HepG2 (cell line): ENCODE measurements at regions not wholly inside any gene's neighbourhood (a gene's known extent, or its start where the extent isn't known, plus 50 kb on each side); places are given as distances from the start of the nearest gene placed in this dataset.
"Not testable (repeated sequence)": the region's sequence is repeated elsewhere in the genome, so short reads cannot be mapped to it uniquely, and the experiment has no call there.

Experiments
- ATAC-seq: fragments of 200-7000 bp; cut with Tn5 transposase; 3 replicates; pipeline ENCODE4 v1.9.1; 2020; ENCODE audit warnings: mild to moderate bottlenecking, moderate library complexity
- BruUV-seq: library from RNA; stranded (reverse); fragments of 400-500 nt; replicated peaks from 2 replicates; lab custom pipeline; 2021; lab: Mats Ljungman, UMichigan
- CTCF ChIA-PET: fragments of 300-600 bp; formaldehyde crosslinking; extraction: SDS; loops from one replicate; lab custom pipeline; 2021; ENCODE audit warnings: low total read pairs, inconsistent platforms, low intra/inter-chr PET ratio; lab: Yijun Ruan, JAX
- POLR2A ChIA-PET: fragments of 350-600 bp; sonication (Branson Sonifier 250); formaldehyde crosslinking; loops from one replicate; lab custom pipeline; 2020; ENCODE audit warnings: antibody characterized with exemption, inconsistent platforms; lab: Yijun Ruan, JAX
- DNase-seq: peaks from one replicate; pipeline ENCODE4 v3.0.0-alpha.2; 2015; ENCODE audit warnings: low spot score
- FAIRE-seq: peaks from 3 replicates; lab custom pipeline; 2011; peaks lifted over from hg19 to GRCh38; lab: Jason Lieb, UNC
- H2AFZ ChIP-seq: one replicate; pipeline ENCODE4 v1.6.1; 2011; ENCODE audit warnings: low read length, inconsistent platforms
- H3K27ac ChIP-seq: fragments of 300-600 bp; 3 replicates; pipeline ENCODE4 v1.8.0; 2011; ENCODE audit warnings: mixed run types, mild to moderate bottlenecking, mixed read lengths, low read length, inconsistent platforms; ENCODE audit not compliant: insufficient read depth; ENCODE audit errors: extremely low read length
- H3K27me3 ChIP-seq, 2 experiments: fragments of 200-600 bp in 1 of 2; 2 replicates in 1 of 2; 3 replicates in 1 of 2; pipeline versions ENCODE4 v1.6.0 to v1.8.0; 2011; ENCODE audit warnings: low read length in 2 of 2, mild to moderate bottlenecking in 2 of 2, moderate library complexity in 2 of 2, inconsistent platforms in 1 of 2; ENCODE audit not compliant: insufficient read depth in 2 of 2, control insufficient read depth in 1 of 2
- H3K36me3 ChIP-seq, 2 experiments: fragments of 200-600 bp in 1 of 2; replicated peaks in 1 of 2; 2 replicates in 1 of 2; 3 replicates in 1 of 2; pipeline versions ENCODE4 v1.5.1 to v1.8.0; 2011; ENCODE audit warnings: low read length in 2 of 2, inconsistent platforms in 1 of 2; ENCODE audit not compliant: insufficient read depth in 2 of 2, control insufficient read depth in 1 of 2
- H3K4me1 ChIP-seq: 2 replicates; pipeline ENCODE4 v1.5.1; 2012; ENCODE audit warnings: low read length, inconsistent platforms; ENCODE audit not compliant: insufficient read depth
- H3K4me2 ChIP-seq: 2 replicates; pipeline ENCODE4 v1.6.0; 2011; ENCODE audit warnings: low read depth, low read length, inconsistent platforms
- H3K4me3 ChIP-seq, 3 experiments: fragments of 200-600 bp in 1 of 3; sonication (generic), shearing (Covaris generic) in 1 of 3; replicated peaks in 1 of 3; 2 replicates each; pipeline ENCODE4 v1.5.1; 2011 to 2016; ENCODE audit warnings: low read length in 3 of 3, inconsistent platforms in 2 of 3, low read depth in 2 of 3, mild to moderate bottlenecking in 2 of 3, control low read depth in 1 of 3, mixed read lengths in 1 of 3; ENCODE audit not compliant: insufficient read depth in 1 of 3
- H3K79me2 ChIP-seq: one replicate; pipeline ENCODE4 v1.6.1; 2011; ENCODE audit warnings: low read length, inconsistent platforms; ENCODE audit not compliant: insufficient read depth
- H3K9ac ChIP-seq: 2 replicates; pipeline ENCODE4 v1.6.0; 2011; ENCODE audit warnings: mild to moderate bottlenecking, low read depth, low read length, inconsistent platforms; ENCODE audit not compliant: insufficient read depth
- H3K9me3 ChIP-seq: 2 replicates; pipeline ENCODE4 v1.5.1; 2012; ENCODE audit warnings: mild to moderate bottlenecking, low read length
- H4K20me1 ChIP-seq: 2 replicates; pipeline ENCODE4 v1.6.0; 2011; ENCODE audit warnings: inconsistent platforms, mild to moderate bottlenecking, low read length, moderate library complexity; ENCODE audit not compliant: insufficient read depth
- CEBPZ ChIP-seq: IDR thresholded peaks from 2 replicates; pipeline ENCODE4 v1.6.1; 2012; ENCODE audit warnings: low read length, improper control_type of control experiment
- HNF4A ChIP-seq: sonication (generic); formaldehyde crosslinking; IDR thresholded peaks from 2 replicates; pipeline ENCODE4 v1.4.0; 2020; ENCODE audit warnings: missing genetic modification reagents
- IRF1 ChIP-seq: sonication (generic); formaldehyde crosslinking; IDR thresholded peaks from 2 replicates; pipeline ENCODE4 v1.4.0; 2020; ENCODE audit warnings: low read depth, mild to moderate bottlenecking, missing genetic modification reagents
- KAT2B ChIP-seq: fragments of 150-350 bp; IDR thresholded peaks from 2 replicates; pipeline ENCODE4 v1.6.1; 2014; ENCODE audit warnings: low read depth, low read length, borderline replicate concordance
- NR2F1 ChIP-seq, 2 experiments: fragments of 450-650 bp in 1 of 2; formaldehyde crosslinking in 1 of 2; IDR thresholded peaks; 2 replicates each; pipeline versions ENCODE4 v1.5.0 to v1.6.1; 2016 to 2020; ENCODE audit warnings: mild to moderate bottlenecking in 1 of 2, missing compliant biosample characterization in 1 of 2, missing genetic modification reagents in 1 of 2, moderate library complexity in 1 of 2
- RBM22 ChIP-seq: fragments of 200-400 bp; formaldehyde crosslinking; optimal IDR thresholded peaks from 2 replicates; pipeline ENCODE3; 2017; ENCODE audit warnings: mild to moderate bottlenecking, low read length, moderate library complexity
- TBL1XR1 ChIP-seq: fragments of 150-350 bp; IDR thresholded peaks from 2 replicates; pipeline ENCODE4 v1.6.1; 2014; ENCODE audit warnings: borderline replicate concordance, low read length; ENCODE audit not compliant: partially characterized antibody
- ZBTB10 ChIP-seq: sonication (generic); formaldehyde crosslinking; IDR thresholded peaks from 2 replicates; pipeline ENCODE4 v1.4.0; 2020; ENCODE audit warnings: missing genetic modification reagents, borderline replicate concordance
- ZNF34 ChIP-seq: sonication (generic); formaldehyde crosslinking; IDR thresholded peaks from 2 replicates; pipeline ENCODE4 v1.4.0; 2020; ENCODE audit warnings: mild to moderate bottlenecking, missing genetic modification reagents, borderline replicate concordance
- WGBS: methylation state at CpG from one replicate; pipeline ENCODE4 v1.1.6; 2017; ENCODE audit warnings: low lambda C conversion rate; 5-methylcytosine and 5-hydroxymethylcytosine counted together
- in situ Hi-C: cut with HindIII; loops from 2 replicates; pipeline ENCODE4 v1.10.0; 2017; ENCODE audit warnings: low pct_unique_long_range_greater_than_20kb; ENCODE audit not compliant: extremely low pct_ligation_motif_present
- intact Hi-C: fragments of 100-400 bp; cut with micrococcal nuclease; formaldehyde crosslinking; loops from one replicate; pipeline ENCODE4 v1.10.0; 2022; ENCODE audit not compliant: unreplicated experiment

- Histone ChIP-seq H3K9ac (no peak overlapping the region), H3K4me1 (no peaks in the 10 kb centered on the region), H3K4me2 (no peak overlapping the region), H3K9me3 (no peaks in the 10 kb centered on the region), H3K27me3 (no peaks in the 10 kb centered on the region), H4K20me1 (no peaks in the 10 kb centered on the region), H3K79me2 (no peaks in the 10 kb centered on the region), H2AFZ (no peak overlapping the region), H3K36me3 (no peaks in the 10 kb centered on the region), H3K4me3 (no peak overlapping the region), H3K27ac (no peak overlapping the region)
- ChIA-PET POLR2A (no interaction called here), CTCF (no interaction called here)
- no TSS peak for BruUV-seq
- intact Hi-C loops (no loop called here), in situ Hi-C loops (no loop called here)
- DNase-seq (no peak), ATAC-seq (no peak), FAIRE-seq (no peak)
- TF ChIP-seq ZNF34 (CRISPR knock-in tag) (no peak), KAT2B (no peak), RBM22 (no peak), IRF1 (no peak), HNF4A (CRISPR knock-in tag) (no peak), TBL1XR1 (no peak), CEBPZ (no peak), ZBTB10 (CRISPR knock-in tag) (no peak), NR2F1 (CRISPR knock-in tag; IDR thresholded peaks at IDR 0.05) (no peak)
- no CpG with 5 or more reads among the region's 23 CpGs for WGBS
Measured at GRCh38 chrX:39275500-39276068, 474.3 kb downstream of the MID1IP1 start.

- FAIRE-seq, BruUV-seq, H3K4me3 ChIP-seq, H3K36me3 ChIP-seq, DNase-seq, H3K9ac ChIP-seq, POLR2A ChIA-PET, H3K4me2 ChIP-seq, H3K4me1 ChIP-seq, ATAC-seq, H3K27ac ChIP-seq, CTCF ChIA-PET, H3K9me3 ChIP-seq, in situ Hi-C loops, H2AFZ ChIP-seq, H4K20me1 ChIP-seq, intact Hi-C loops, H3K79me2 ChIP-seq, H3K27me3 ChIP-seq: not testable (repeated sequence)
- no CpG with 5 or more reads among the region's 46 CpGs for WGBS
Measured at GRCh38 chrX:39277685-39278390, 476.6 kb downstream of the MID1IP1 start.
